ENCODE measurements at regions not wholly inside any gene's neighbourhood (a gene's known extent, or its start where the extent isn't known, plus 50 kb on each side); places are given as distances from the start of the nearest gene placed in this dataset.

GRCh38 chrX:45683914-45684313 lies 483.2 kb upstream of the DIPK2B start:
- H3K27me3 Mint-ChIP-seq: peaks cover 4% of the 10 kb centered on the region
- H3K4me1 Mint-ChIP-seq: no peaks in the 10 kb centered on the region
- no peaks in the 10 kb centered on the region for H3K36me3 Mint-ChIP-seq (ENCODE audit: low read depth)
- H3K9me3 Mint-ChIP-seq: peaks cover 7% of the 10 kb centered on the region
- DNase-seq: no peak
- intact Hi-C loops (cut with micrococcal nuclease): no loop called here
- H3K4me3 Mint-ChIP-seq: no peak overlapping the region
- H3K27ac Mint-ChIP-seq: no peak overlapping the region

- Mint-ChIP-seq H3K4me1 (no peaks in the 10 kb centered on the region), H3K27me3 (peaks cover 4% of the 10 kb centered on the region), H3K4me3 (no peak overlapping the region), H3K27ac (no peak overlapping the region), H3K9me3 (peaks cover 3% of the 10 kb centered on the region), H3K36me3 (ENCODE audit: low read depth) (no peaks in the 10 kb centered on the region)
- no peak for DNase-seq
- intact Hi-C loops (cut with micrococcal nuclease): no loop called here
Measured at GRCh38 chrX:45681891-45682290, 481.2 kb upstream of the DIPK2B start.

DNA sequence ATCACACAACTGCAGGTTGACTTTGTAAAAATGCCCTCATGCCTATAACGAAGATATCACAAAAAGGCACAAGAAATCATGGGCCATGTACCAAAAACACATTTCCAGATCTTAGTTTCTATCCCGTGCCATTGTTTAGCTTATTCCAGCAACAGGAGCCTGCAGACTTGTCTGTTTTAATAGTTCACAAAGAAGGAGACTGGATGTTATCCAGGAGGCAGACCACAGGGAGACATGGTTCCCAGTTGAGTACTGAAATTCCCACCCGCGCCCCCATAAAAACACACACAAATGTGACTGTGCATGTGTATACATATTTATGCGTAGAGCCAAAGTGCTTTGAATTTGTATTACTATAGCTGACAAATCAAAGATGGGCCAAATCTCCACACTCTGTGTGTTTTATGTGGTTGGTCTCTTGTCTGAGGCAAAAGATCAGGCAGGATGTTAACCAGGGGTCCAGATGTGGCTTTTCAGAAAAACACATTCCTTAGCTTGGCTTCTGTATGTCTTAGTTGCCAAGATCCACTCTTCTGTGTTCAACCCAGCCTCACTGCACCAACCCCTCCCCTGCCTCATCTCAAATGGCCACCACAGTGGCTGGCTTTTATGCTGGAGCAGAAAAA lies 469.2 kb upstream of the DIPK2B start:
- H3K27me3 Mint-ChIP-seq: peaks cover under 1% of the 10 kb centered on the region
- intact Hi-C loops (cut with micrococcal nuclease): no loop called here

DNA sequence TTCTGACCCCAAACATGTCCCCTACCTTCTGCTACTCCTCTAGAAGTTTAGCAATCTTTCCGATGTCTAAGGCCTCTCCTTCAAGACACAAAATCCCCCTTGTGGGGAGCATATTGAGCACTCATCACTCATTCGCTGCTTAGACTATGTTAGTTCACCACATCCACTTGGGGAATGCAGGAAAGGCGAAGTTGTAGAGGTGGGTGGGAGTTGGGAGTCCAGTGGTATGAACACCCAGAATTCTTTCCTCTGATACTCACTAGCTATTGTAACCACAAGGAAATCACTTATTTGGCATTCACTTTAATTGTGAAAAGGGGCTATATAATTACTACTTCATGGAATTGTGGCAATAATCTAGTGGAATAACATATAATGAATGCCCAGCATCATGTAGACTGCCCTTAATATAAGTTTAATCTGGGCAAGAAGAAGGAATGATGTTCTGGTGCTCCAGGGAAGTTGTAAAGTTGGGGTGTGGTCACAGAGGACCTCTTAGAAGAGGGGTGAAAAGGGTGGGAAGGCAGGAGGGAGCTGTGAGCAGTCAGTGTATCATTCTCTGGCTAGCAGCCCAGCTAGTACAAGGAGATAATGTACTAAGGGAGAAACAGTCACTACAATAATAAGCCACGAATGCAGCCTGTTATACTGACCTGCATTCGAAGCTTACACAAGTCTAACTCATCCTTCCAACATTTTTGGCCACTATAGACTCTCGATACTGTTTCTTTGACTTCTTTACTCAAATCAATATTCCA lies 468.2 kb upstream of the DIPK2B start:
- H3K27ac Mint-ChIP-seq: no peak overlapping the region
- H3K4me3 Mint-ChIP-seq: no peak overlapping the region
- intact Hi-C loops (cut with micrococcal nuclease): no loop called here
- H3K9me3 Mint-ChIP-seq: no peaks in the 10 kb centered on the region
- H3K27me3 Mint-ChIP-seq: no peaks in the 10 kb centered on the region
- no peaks in the 10 kb centered on the region for H3K4me1 Mint-ChIP-seq
- no peaks in the 10 kb centered on the region for H3K36me3 Mint-ChIP-seq (ENCODE audit: low read depth)
- DNase-seq: no peak

More for the DNA sequence above, 469.2 kb upstream of the DIPK2B start:
- no peak for DNase-seq
- H3K36me3 Mint-ChIP-seq (ENCODE audit: low read depth): no peaks in the 10 kb centered on the region
- H3K27ac Mint-ChIP-seq: no peak overlapping the region
- no peaks in the 10 kb centered on the region for H3K4me1 Mint-ChIP-seq
- no peak overlapping the region for H3K4me3 Mint-ChIP-seq
- H3K9me3 Mint-ChIP-seq: peaks cover 2% of the 10 kb centered on the region

DNA sequence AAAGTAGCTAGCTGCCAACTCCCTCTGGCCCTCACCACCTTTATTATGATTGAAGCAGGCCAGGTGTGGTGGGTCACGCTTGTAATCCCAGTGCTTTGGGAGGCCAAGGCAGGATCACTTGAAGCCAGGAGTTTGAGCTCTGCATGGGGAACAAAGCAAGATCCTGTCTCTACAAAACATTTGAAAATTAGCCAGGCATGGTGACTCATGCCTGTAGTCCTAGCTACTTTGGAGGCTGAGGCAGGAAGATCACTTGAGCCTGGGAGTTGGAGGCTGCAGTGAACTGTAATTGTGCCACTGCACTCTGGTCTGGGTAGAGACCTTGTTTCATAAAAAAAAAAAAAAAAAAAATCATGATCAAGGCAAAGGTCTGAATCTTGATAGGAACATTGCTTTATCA lies 467.0 kb upstream of the DIPK2B start:
- H3K36me3 Mint-ChIP-seq (ENCODE audit: low read depth): no peaks in the 10 kb centered on the region
- no peaks in the 10 kb centered on the region for H3K4me1 Mint-ChIP-seq
- no peaks in the 10 kb centered on the region for H3K9me3 Mint-ChIP-seq
- H3K27me3 Mint-ChIP-seq: no peaks in the 10 kb centered on the region
- H3K27ac Mint-ChIP-seq: no peak overlapping the region
- no peak overlapping the region for H3K4me3 Mint-ChIP-seq
- no peak for DNase-seq
- intact Hi-C loops (cut with micrococcal nuclease): no loop called here

DNA sequence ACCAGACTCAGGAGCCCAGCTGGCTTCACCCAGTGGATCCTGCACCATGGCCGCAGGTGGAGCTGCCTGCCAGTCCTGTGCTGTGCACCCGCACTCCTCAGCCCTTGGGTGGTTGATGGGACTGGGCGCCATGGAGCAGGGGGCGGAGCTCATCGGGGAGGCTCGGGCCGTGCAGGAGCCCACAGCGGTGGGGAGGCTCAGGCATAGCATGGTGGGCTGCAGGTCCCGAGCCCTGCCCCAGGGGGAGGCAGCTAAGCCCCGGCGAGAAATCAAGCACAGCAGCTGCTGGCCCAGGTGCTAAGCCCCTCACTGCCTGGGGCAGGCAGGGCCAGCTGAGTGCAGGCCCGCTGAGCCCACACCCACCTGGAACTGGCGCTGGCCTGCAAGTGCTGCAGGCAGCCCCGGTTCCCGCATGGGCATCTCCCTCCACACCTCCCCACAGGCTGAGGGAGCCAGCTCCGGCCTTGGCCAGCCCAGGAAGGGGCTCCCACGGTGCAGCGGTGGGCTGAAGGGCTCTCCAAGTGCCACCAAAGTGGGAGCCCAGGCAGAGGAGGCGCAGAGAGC lies 464.1 kb upstream of the DIPK2B start:
- intact Hi-C loops (cut with micrococcal nuclease): no loop called here
- H3K4me3 Mint-ChIP-seq: no peak overlapping the region
- H3K4me1 Mint-ChIP-seq: no peaks in the 10 kb centered on the region
- H3K36me3 Mint-ChIP-seq (ENCODE audit: low read depth): no peaks in the 10 kb centered on the region
- no peaks in the 10 kb centered on the region for H3K27me3 Mint-ChIP-seq
- H3K27ac Mint-ChIP-seq: no peak overlapping the region
- DNase-seq: no peak
- H3K9me3 Mint-ChIP-seq: no peaks in the 10 kb centered on the region

DNA sequence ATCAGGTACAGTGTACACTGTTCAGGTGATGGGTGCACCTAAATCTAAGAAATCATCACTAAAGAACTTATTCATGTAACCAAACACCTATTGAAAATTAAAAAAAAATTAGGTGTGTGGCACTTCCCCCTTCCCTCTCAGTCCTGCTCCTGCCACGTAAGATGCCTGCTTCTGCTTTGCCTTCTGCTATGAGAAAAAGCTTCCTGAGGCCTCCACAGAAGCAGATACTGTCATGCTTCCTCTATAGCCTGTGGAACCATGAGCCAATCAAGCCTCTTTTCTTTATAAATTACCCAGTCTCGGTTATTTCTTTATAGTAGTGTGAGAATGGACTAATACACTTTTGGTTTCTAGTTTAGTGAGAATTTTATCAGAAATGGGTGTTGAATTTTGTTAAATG lies 459.8 kb upstream of the DIPK2B start:
- DNase-seq: no peak
- Mint-ChIP-seq H3K27ac (no peak overlapping the region), H3K36me3 (ENCODE audit: low read depth) (no peaks in the 10 kb centered on the region), H3K9me3 (peaks cover under 1% of the 10 kb centered on the region), H3K4me1 (no peaks in the 10 kb centered on the region), H3K4me3 (no peak overlapping the region), H3K27me3 (no peaks in the 10 kb centered on the region)
- intact Hi-C loops (cut with micrococcal nuclease): no loop called here

DNA sequence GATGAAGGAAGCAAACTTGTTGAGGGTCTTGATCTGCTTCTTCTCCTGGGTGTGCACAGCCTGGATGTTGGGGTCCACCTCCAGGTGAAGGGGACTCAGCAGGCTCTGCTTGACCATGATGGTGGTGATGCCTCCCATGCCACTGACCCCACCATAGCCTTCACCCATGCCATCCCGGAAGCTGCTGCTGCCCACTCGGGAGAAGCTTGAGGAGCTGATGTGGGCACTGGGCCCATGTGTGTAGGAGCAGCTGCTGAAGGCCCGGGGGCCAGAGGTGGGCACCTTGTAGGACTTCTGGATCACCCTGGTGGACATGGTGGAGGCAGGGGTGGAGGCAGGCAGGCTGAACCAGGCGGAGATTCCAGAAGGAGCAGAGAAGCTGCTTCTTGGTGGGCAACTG lies 432.7 kb upstream of the DIPK2B start:
- Mint-ChIP-seq H3K4me1 (peaks cover 3% of the 10 kb centered on the region), H3K4me3 (no peak overlapping the region), H3K27ac (no peak overlapping the region), H3K9me3 (peaks cover 11% of the 10 kb centered on the region), H3K36me3 (ENCODE audit: low read depth) (peaks cover 2% of the 10 kb centered on the region), H3K27me3 (peaks cover 5% of the 10 kb centered on the region)
- DNase-seq: no peak
- intact Hi-C loops (cut with micrococcal nuclease): no loop called here

DNA sequence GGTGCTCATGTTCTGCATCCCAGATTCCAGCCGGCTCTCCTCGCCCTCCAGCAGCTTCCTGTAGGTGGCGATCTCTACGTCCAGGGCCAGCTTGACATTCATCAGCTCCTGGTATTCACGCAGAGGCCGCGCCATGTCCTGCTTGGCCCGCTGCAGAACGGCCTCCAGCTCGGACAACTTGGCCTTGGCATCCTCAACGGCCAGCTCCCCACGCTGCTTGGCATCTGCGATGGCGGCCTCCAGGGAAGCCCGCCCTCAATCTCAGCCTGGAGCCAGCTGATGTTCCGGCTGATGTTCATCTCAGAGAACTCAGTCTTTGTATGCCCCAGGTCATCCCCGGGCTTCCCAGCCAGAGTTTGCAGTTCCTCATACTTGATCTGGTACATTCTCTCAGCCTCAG lies 431.8 kb upstream of the DIPK2B start:
- intact Hi-C loops (cut with micrococcal nuclease): no loop called here
- Mint-ChIP-seq H3K27ac (no peak overlapping the region), H3K36me3 (ENCODE audit: low read depth) (peaks cover 2% of the 10 kb centered on the region), H3K4me3 (no peak overlapping the region), H3K9me3 (peaks cover 11% of the 10 kb centered on the region), H3K27me3 (peaks cover 5% of the 10 kb centered on the region), H3K4me1 (peaks cover 3% of the 10 kb centered on the region)
- DNase-seq: no peak

- Mint-ChIP-seq H3K9me3 (peaks cover 17% of the 10 kb centered on the region), H3K36me3 (ENCODE audit: low read depth) (peaks cover 4% of the 10 kb centered on the region), H3K4me1 (peaks cover 7% of the 10 kb centered on the region), H3K27ac (no peak overlapping the region), H3K4me3 (no peak overlapping the region), H3K27me3 (no peaks in the 10 kb centered on the region)
- intact Hi-C loops (cut with micrococcal nuclease): no loop called here
- DNase-seq: no peak
Measured at GRCh38 chrX:45630078-45630477, 429.4 kb upstream of the DIPK2B start.

DNA sequence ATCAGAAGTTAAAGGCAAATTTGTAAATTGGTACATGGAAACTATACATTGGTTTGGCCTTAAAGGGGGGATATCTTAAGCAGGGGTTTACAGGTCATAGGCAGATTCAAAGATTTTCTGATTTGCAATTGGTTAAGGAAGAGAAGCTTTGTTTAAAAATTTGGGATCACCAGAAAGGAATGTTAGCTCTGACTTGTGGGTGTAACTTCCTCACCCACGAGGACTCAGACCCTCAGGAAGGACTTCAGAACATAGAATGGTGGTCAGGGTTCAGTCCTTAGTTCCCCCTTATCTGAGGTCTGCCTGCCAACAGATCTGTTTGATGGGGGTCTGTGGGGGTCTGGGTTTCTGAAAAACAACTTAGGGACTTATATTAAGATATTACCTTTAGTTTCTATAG lies 427.4 kb upstream of the DIPK2B start:
- Mint-ChIP-seq H3K36me3 (ENCODE audit: low read depth) (peaks cover 4% of the 10 kb centered on the region), H3K9me3 (peaks cover 17% of the 10 kb centered on the region), H3K4me1 (peaks cover 10% of the 10 kb centered on the region), H3K4me3 (no peak overlapping the region), H3K27ac (no peak overlapping the region), H3K27me3 (no peaks in the 10 kb centered on the region)
- DNase-seq: no peak
- intact Hi-C loops (cut with micrococcal nuclease): no loop called here

- Mint-ChIP-seq H3K4me3 (no peak overlapping the region), H3K27me3 (no peaks in the 10 kb centered on the region), H3K4me1 (peaks cover 22% of the 10 kb centered on the region), H3K27ac (peak overlapping the region; percentile 20), H3K36me3 (ENCODE audit: low read depth) (peaks cover 1% of the 10 kb centered on the region), H3K9me3 (peaks cover 10% of the 10 kb centered on the region)
- DNase-seq: no peak
- intact Hi-C loops (cut with micrococcal nuclease): loop anchor here (2.0 to 5.0 kb wide), 3 partner anchors 108 to 229 kb away; no protein-coding TSS in a partner anchor
Measured at GRCh38 chrX:45623266-45623665, 422.6 kb upstream of the DIPK2B start.

GRCh38 chrX:45622538-45622937 lies 421.9 kb upstream of the DIPK2B start:
- H3K4me3 Mint-ChIP-seq: no peak overlapping the region
- H3K27me3 Mint-ChIP-seq: no peaks in the 10 kb centered on the region
- intact Hi-C loops (cut with micrococcal nuclease): loop anchor here (1.0 to 5.0 kb wide), 4 partner anchors 93 to 230 kb away; no protein-coding TSS in a partner anchor
- no peak for DNase-seq
- H3K36me3 Mint-ChIP-seq (ENCODE audit: low read depth): peaks cover 3% of the 10 kb centered on the region
- H3K27ac Mint-ChIP-seq: peak overlapping the region; percentile 89
- H3K9me3 Mint-ChIP-seq: peaks cover 16% of the 10 kb centered on the region
- peaks cover 22% of the 10 kb centered on the region for H3K4me1 Mint-ChIP-seq

DNA sequence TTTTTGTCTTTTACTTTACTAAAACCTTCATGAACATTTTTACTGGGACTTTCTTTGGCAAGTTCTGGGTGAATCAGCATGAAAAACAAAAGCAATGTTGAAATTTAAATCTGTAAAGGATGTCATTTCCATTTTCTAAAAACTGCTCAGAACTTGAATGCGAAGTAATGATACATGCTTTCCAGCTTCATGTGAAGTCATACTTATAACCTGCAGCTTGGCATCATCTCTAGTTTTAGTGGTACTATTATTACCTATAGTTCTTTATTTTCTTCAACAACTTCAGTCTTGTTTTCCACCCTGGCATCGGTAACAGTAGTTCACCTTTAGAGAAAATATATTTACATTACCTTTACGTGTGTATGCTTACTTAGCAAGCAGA lies 421.4 kb upstream of the DIPK2B start:
- Mint-ChIP-seq H3K36me3 (ENCODE audit: low read depth) (peaks cover 2% of the 10 kb centered on the region), H3K27ac (peak overlapping the region; percentile 89), H3K4me3 (no peak overlapping the region), H3K9me3 (peaks cover 16% of the 10 kb centered on the region), H3K27me3 (no peaks in the 10 kb centered on the region), H3K4me1 (peaks cover 18% of the 10 kb centered on the region)
- intact Hi-C loops (cut with micrococcal nuclease): loop anchor here (1.0 to 5.0 kb wide), 4 partner anchors 93 to 230 kb away; no protein-coding TSS in a partner anchor
- DNase-seq: no peak
